ENCODE measurements at regions not wholly inside any gene's neighbourhood (a gene's known extent, or its start where the extent isn't known, plus 50 kb on each side); places are given as distances from the start of the nearest gene placed in this dataset.

DNA sequence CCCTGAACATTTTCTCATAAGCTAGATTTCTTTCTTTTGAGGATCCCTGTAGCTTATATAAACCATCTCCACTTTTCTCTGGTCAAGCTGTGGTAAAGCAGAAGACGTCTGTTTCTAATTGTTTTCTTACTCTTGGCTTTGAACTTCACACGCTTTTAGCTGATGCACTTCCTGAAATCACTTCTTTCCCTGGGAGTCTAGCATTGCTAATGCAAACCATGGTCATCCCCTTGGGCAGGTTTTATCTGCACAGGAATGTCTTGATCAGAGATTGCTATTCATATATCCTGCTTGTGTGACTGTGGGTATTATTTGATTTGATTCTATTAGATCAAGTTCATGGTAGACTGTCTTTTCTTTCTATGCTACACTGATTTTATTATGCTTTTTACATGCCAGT is 199.2 kb upstream of the POU2AF2 start:
- H3K4me1 Mint-ChIP-seq (ENCODE audit: unreplicated experiment): peaks cover 8% of the 10 kb centered on the region
- no peak for DNase-seq (ENCODE audit: extremely low spot score, unreplicated experiment)
- TF ChIP-seq, protein P1, sequence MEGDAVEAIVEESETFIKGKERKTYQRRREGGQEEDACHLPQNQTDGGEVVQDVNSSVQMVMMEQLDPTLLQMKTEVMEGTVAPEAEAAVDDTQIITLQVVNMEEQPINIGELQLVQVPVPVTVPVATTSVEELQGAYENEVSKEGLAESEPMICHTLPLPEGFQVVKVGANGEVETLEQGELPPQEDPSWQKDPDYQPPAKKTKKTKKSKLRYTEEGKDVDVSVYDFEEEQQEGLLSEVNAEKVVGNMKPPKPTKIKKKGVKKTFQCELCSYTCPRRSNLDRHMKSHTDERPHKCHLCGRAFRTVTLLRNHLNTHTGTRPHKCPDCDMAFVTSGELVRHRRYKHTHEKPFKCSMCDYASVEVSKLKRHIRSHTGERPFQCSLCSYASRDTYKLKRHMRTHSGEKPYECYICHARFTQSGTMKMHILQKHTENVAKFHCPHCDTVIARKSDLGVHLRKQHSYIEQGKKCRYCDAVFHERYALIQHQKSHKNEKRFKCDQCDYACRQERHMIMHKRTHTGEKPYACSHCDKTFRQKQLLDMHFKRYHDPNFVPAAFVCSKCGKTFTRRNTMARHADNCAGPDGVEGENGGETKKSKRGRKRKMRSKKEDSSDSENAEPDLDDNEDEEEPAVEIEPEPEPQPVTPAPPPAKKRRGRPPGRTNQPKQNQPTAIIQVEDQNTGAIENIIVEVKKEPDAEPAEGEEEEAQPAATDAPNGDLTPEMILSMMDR (IDR thresholded peaks at IDR 0.05): no peak
- no peaks in the 10 kb centered on the region for H3K36me3 Mint-ChIP-seq (ENCODE audit: unreplicated experiment)
- H3K9me3 Mint-ChIP-seq (ENCODE audit: unreplicated experiment): peaks cover 5% of the 10 kb centered on the region
- no peak overlapping the region for H3K4me3 Mint-ChIP-seq (ENCODE audit: unreplicated experiment)
- no peak overlapping the region for H3K27ac Mint-ChIP-seq (ENCODE audit: unreplicated experiment)
- peaks cover 10% of the 10 kb centered on the region for H3K27me3 Mint-ChIP-seq (ENCODE audit: unreplicated experiment)

DNA sequence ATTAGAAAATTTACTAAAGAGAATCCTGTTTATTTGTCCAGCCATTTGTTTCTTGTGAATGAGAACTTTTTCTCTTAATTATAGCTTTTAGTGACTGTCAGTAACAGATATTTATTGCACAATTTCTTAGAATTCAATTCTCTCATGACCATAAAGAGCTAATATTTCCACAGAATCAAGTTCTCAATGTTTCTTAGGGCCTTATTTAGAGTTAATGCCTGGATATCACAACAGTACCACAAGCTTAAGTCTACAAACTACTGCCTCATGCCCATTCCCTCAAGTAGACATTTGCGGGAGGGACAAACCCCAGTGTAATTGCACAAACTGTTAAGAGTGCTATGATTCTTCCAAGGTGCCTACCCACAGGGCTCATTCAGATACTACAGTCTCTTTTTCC is 199.7 kb upstream of the POU2AF2 start:
- Mint-ChIP-seq H3K4me3 (ENCODE audit: unreplicated experiment) (no peak overlapping the region), H3K36me3 (ENCODE audit: unreplicated experiment) (no peaks in the 10 kb centered on the region), H3K4me1 (ENCODE audit: unreplicated experiment) (peaks cover 8% of the 10 kb centered on the region), H3K27ac (ENCODE audit: unreplicated experiment) (no peak overlapping the region), H3K9me3 (ENCODE audit: unreplicated experiment) (peaks cover 5% of the 10 kb centered on the region), H3K27me3 (ENCODE audit: unreplicated experiment) (peaks cover 10% of the 10 kb centered on the region)
- TF ChIP-seq, protein P1 (IDR thresholded peaks at IDR 0.05): no peak
- DNase-seq (ENCODE audit: extremely low spot score, unreplicated experiment): no peak

DNA sequence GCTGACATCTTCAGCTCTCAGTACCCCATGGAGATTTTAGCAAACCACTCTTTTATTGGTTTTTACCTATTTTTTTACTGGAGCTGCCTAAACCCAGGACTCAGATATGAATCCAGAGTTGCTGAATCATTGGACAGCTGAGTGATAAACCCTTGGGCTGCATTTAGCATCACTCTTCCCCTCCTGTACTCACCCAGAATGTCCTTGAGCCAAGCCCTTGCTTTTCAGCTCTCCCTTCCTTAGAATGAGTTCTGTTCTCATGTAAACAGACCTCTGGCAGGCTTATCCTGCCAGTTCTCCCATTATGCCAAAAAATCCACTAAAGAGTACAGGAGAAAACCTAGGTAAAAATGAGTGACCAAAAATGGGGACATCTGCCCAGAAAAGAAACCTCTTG is 200.1 kb upstream of the POU2AF2 start:
- TF ChIP-seq, protein P1 (IDR thresholded peaks at IDR 0.05): no peak
- no peak for DNase-seq (ENCODE audit: extremely low spot score, unreplicated experiment)
- Mint-ChIP-seq H3K4me1 (ENCODE audit: unreplicated experiment) (peaks cover 8% of the 10 kb centered on the region), H3K27ac (ENCODE audit: unreplicated experiment) (no peak overlapping the region), H3K27me3 (ENCODE audit: unreplicated experiment) (peaks cover 10% of the 10 kb centered on the region), H3K9me3 (ENCODE audit: unreplicated experiment) (peaks cover 3% of the 10 kb centered on the region), H3K36me3 (ENCODE audit: unreplicated experiment) (no peaks in the 10 kb centered on the region), H3K4me3 (ENCODE audit: unreplicated experiment) (no peak overlapping the region)

DNA sequence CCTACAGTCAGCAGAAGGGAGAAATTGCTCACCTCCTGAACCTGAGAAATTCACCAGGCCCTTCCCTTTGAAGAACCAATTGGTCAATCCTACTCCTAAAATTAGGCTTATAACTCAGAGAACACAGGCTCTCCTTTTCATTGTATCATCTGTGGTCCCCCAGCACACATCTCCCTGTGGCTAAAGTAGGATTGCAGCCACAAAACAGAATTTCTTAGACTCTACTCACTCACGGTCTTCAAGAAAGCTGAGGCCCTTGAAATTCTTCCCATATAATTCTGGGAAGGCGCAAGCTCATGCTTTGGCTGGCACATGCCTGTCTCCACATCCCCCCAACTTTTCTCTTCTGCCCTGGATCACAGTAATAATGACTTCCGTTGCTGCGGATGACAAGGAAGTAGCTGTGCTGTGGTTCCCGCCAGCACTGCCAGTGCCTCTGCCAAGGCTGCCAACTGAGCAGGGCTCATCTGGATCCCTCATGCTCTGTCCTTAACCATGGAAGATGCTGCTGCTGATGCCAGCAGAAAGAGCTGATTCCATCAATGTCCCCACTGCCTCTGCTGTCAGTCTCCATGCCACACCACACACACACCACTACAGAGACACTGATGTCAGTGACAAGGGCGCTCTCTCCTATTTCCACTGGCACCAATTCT is 200.6 kb upstream of the POU2AF2 start:
- Mint-ChIP-seq H3K27me3 (ENCODE audit: unreplicated experiment) (peaks cover 10% of the 10 kb centered on the region), H3K9me3 (ENCODE audit: unreplicated experiment) (no peaks in the 10 kb centered on the region), H3K4me3 (ENCODE audit: unreplicated experiment) (no peak overlapping the region), H3K4me1 (ENCODE audit: unreplicated experiment) (peaks cover 8% of the 10 kb centered on the region), H3K27ac (ENCODE audit: unreplicated experiment) (no peak overlapping the region), H3K36me3 (ENCODE audit: unreplicated experiment) (no peaks in the 10 kb centered on the region)
- DNase-seq (ENCODE audit: extremely low spot score, unreplicated experiment): no peak
- TF ChIP-seq, protein P1 (IDR thresholded peaks at IDR 0.05): no peak

DNA sequence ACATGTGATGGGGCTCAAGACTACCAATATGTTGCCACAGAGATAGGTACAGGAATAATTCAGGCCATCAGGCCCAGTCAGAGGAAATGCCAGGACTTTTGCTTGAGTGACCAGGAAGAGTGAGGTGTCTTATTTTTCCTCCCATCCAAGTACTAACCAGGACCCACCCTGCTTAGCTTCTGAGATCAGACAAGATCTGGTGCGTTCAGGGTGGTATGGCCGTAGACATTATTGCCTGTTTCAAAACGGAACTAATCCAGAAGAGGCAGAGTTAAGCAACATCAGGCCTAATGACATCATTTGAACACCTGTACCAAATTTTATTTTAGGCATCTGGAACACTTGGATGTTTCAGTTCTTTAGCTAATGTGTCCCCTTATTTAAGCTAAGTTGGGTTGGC is 205.5 kb upstream of the POU2AF2 start:
- Mint-ChIP-seq H3K36me3 (ENCODE audit: unreplicated experiment) (no peaks in the 10 kb centered on the region), H3K27ac (ENCODE audit: unreplicated experiment) (no peak overlapping the region), H3K4me1 (ENCODE audit: unreplicated experiment) (no peaks in the 10 kb centered on the region), H3K27me3 (ENCODE audit: unreplicated experiment) (peaks cover 16% of the 10 kb centered on the region), H3K9me3 (ENCODE audit: unreplicated experiment) (no peaks in the 10 kb centered on the region), H3K4me3 (ENCODE audit: unreplicated experiment) (no peak overlapping the region)
- no peak for DNase-seq (ENCODE audit: extremely low spot score, unreplicated experiment)
- TF ChIP-seq, protein P1 (IDR thresholded peaks at IDR 0.05): no peak
